Kasumi-1 (cell line): ENCODE measurements at regions not wholly inside any gene's neighbourhood (a gene's known extent, or its start where the extent isn't known, plus 50 kb on each side); places are given as distances from the start of the nearest gene placed in this dataset.
"Not testable (repeated sequence)": the region's sequence is repeated elsewhere in the genome, so short reads cannot be mapped to it uniquely, and the experiment has no call there.

ENCODE experiments used
- DNase-seq, 2 experiments: peaks; one replicate each; lab custom pipeline; 2025; lab: John Stamatoyannopoulos, UW

GRCh38 chr1:112818990-112819689, 104.0 kb upstream of the PPM1J start:
- peak; percentile 80 to 82 for DNase-seq

DNA sequence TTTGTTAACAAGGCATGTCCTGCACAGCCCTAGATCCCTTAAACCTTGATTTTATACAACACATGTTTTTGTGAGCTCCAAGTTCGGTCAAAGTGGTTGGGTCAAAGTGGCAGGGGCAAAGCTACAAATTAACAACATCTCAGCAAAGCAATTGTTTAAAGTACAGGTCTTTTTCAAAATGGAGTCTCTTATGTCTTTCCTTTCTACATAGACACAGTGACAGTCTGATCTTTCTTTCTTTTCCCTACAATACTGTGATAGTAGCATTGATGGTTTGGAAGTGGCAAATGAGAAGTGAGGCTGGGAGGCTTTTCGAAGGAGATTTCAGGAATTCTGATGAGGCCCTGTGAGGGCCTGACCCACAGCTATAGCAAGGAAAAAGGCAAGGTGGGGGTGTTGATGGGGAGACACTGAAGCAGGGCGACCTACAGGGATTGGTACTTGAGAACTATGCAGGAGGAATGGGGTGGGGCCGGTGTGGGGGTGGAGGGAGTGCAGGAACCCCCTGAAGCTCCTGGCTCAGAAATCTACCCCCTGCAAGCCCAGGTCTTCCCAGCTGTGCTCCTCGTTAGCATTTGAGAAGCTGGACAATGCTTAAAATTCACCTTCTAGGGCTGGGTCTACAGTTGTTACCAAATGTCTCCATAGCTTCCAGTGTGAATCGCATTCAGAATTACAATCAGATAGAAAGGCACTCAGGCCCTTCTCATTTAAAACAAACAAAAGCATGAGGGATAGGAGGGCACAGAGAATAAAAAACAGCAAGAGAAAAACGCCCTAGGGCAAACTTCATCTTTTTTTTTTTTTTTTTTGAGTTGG, 102.6 kb upstream of the PPM1J start:
- DNase-seq = no peak

DNA sequence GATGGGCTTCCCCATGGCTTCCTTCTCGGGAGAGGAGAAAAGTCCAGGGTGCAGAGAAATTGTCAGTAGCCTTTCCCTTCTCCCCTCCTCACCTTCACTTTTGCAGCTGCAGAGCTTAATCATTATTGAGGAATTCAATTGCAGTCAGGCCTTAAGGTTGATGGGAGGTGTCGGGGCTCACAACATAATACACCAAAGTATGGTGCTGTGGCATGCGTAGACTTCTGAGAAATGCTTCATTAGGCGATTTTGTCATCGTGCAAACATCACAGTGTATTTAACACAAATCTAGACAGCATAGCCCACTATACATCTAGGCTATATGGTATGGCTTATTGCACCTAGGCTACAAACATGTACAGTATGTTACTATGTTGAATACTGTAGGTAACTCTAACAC, 100.2 kb upstream of the PPM1J start:
- no peak for DNase-seq

DNA sequence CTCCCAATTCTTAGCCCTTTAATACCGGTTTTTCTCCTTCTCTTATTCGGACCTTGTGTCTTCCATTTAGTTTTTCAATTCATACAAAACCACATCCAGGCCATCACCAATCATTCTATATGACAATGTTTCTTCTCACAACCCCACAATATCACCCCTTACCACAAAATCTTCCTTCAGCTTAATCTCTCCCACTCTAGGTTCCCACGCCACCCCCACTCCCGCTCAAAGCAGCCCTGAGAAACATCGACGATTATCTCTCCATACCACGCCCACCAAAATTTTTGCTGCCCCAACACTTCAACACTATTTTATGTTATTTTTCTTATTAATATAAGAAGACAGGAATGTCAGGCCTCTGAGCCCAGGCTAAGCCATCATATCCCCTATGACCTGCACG, 99.5 kb upstream of the PPM1J start:
- DNase-seq = not testable (repeated sequence)

- peak; percentile 61 to 69 for DNase-seq
Observed at GRCh38 chr1:112808861-112809684, 93.9 kb upstream of the PPM1J start.

- no peak for DNase-seq
Observed at GRCh38 chr1:112807999-112808398, 92.9 kb upstream of the PPM1J start.

DNA sequence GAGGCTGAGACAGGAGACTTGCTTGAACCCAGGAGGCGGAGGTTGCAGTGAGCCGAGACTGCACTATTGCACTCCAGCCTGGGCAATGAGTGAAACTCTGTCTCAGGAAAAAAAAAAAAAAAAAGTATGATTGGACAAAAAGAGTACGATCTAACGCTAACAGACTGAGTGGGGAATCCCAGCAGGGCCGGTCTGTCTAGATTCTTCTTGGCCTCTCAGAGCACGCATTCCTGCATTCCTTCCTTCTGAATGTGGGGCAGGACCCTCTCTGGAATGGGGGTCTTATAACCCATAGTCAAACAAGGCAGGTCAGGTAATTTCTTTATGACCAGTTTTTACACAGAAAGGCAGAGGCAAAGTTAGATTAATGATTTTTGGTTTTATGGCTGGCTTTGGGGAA, 92.0 kb upstream of the PPM1J start:
- DNase-seq = no peak

DNA sequence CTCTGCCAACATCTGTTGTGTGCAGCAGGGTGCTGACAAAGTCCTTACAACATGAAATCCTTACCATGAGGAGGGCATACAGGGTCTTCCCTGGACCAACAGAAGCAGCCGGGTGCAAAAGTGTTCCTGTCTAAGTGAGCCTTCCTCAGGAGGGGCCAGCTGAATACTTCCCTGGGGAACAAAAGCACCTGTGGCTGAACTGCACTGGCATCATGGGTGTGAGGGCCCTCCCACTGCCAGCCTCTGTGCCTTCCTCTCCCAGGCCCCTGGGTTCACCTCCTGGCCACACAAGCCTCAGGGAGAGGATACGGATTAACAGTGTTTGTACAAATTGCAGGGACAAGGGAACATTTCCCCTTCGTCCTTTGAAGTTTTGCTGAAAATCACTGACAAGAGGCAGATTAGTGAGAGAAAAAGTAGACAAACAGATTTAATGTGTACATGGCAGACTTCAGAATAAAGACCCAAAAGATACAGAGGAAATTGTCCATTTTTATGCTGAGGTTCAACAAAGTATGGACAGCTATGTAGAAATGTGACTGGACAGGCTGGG, 91.0 kb upstream of the PPM1J start:
- DNase-seq = no peak

- no peak for DNase-seq
Observed at GRCh38 chr1:112805155-112805853, 90.2 kb upstream of the PPM1J start.

GRCh38 chr1:112803906-112804762, 89.0 kb upstream of the PPM1J start:
- DNase-seq = peak; percentile 37 to 60

- DNase-seq = no peak
Observed at GRCh38 chr1:112800289-112800688, 85.2 kb upstream of the PPM1J start.

DNA sequence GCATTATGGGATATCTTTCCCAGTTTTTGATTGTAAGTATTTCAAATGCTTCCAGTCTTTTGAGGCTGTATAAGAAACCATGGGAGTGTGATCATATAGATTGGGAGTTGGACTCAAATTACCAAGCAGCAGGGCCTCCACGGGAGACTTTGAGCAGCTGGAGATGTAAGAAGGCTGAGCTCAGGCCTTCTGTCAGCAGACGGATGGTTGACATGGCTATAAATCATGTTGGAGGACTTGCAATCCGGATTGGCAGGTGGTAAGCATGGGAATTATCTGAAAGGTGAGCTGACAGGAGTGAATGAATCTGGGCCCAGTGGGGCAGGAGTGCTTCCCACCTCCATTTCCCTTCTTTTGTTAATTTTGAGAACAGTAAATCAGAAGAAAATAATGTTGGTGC, 83.2 kb upstream of the PPM1J start:
- no peak for DNase-seq

- no peak for DNase-seq
Observed at GRCh38 chr1:112797224-112797623, 82.1 kb upstream of the PPM1J start.

DNA sequence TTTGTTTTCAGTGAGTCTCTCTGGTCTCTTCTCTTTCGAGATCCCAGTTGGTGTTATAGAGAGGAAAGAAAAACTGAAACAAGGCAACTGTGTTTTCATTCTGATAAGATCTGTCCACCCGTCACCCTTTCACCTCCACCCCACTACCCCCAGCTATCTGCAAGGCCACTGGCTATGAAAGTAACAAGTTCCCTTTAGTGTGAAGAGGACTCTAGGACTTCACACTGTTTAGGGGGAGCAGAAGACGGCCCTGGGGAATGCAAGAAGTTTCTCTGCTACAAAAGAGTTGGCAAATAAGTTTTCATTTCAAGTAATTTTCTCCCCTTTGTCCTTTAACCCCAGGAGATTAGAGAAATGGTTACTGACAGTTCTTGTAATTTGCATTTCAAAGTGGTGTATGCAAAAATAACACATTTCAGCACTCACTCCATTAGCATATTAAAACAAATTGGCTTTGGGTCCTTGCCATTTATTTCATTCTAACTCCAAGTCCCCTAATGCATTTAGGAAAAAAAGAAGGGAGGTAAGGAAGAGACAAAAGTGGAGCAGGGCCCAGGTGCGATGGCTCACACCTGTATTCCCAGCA, 79.6 kb upstream of the PPM1J start:
- no peak for DNase-seq

GRCh38 chr1:112793631-112794565, 78.8 kb upstream of the PPM1J start:
- no peak for DNase-seq

DNA sequence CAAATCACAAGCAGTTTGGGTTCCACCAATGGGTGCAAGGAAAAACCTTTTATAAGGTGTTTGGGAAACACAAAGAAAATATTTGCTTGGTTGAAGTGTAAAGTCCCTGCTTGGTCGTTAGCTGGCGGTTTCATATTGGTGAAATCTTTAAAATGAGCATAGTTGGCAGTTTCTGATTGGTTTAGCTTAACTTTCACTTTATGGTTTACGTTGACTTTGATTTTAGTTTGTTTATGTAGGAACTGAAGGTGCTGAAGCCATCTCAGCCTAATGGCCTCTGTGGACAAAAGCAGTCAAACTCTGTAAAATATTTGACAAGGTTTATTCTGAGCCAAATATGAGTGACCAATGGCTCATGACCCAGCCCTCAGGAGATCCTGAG, 76.6 kb upstream of the PPM1J start:
- DNase-seq = no peak

GRCh38 chr1:112790920-112791722, 76.0 kb upstream of the PPM1J start:
- DNase-seq = no peak

GRCh38 chr1:112788561-112788960, 73.4 kb upstream of the PPM1J start:
- DNase-seq = no peak
